GM13976 (cell line): ENCODE measurements at regions not wholly inside any gene's neighbourhood (a gene's known extent, or its start where the extent isn't known, plus 50 kb on each side); places are given as distances from the start of the nearest gene placed in this dataset.

Experiments
- DNase-seq: peaks from one replicate; pipeline ENCODE4 v3.0.0; 2012; ENCODE audit warnings: low spot score
- CTCF ChIP-seq: IDR thresholded peaks from 2 replicates; pipeline ENCODE4 v1.5.1; 2012; ENCODE audit warnings: borderline replicate concordance, mild to moderate bottlenecking; ENCODE audit not compliant: insufficient read depth; ENCODE audit errors: extremely low read depth, missing control alignments, control extremely low read depth
- in situ Hi-C: fragments of 300-500 bp; cut with MboI; formaldehyde crosslinking; loops from one replicate; pipeline ENCODE4 v1.12.0; 2022; ENCODE audit warnings: low sequenced_read_pairs, mixed read lengths, inconsistent platforms; ENCODE audit not compliant: unreplicated experiment

GRCh38 chr10:6654571-6654970 lies 74.5 kb upstream of the PRKCQ start:
- in situ Hi-C loops: loop anchor here (25.0 kb wide), 1 partner anchor 758 kb away; the partner anchor contains the start of gene SFMBT2

GRCh38 chr10:6650586-6650985 lies 70.5 kb upstream of the PRKCQ start:
- in situ Hi-C loops: loop anchor here (25.0 kb wide), 1 partner anchor 762 kb away; the partner anchor contains the start of gene SFMBT2

More at GRCh38 chr10:6654571-6654970, 74.5 kb upstream of the PRKCQ start:
- DNase-seq: no peak
- no peak for TF ChIP-seq CTCF

GRCh38 chr10:6649903-6650302 lies 69.8 kb upstream of the PRKCQ start:
- in situ Hi-C loops: loop anchor here (25.0 kb wide), 1 partner anchor 762 kb away; the partner anchor contains the start of gene SFMBT2
- DNase-seq: no peak
- TF ChIP-seq CTCF: no peak

More at GRCh38 chr10:6650586-6650985, 70.5 kb upstream of the PRKCQ start:
- no peak for TF ChIP-seq CTCF
- DNase-seq: no peak

GRCh38 chr10:6648894-6649720 lies 69.0 kb upstream of the PRKCQ start:
- no peak for TF ChIP-seq CTCF
- DNase-seq: no peak
- in situ Hi-C loops: no loop called here

- DNase-seq: peak; percentile 69
- in situ Hi-C loops: no loop called here
- no peak for TF ChIP-seq CTCF
Measured at GRCh38 chr10:6647811-6648526, 67.9 kb upstream of the PRKCQ start.

- TF ChIP-seq CTCF: no peak
- no peak for DNase-seq
- in situ Hi-C loops: no loop called here
Measured at GRCh38 chr10:6643962-6644361, 63.9 kb upstream of the PRKCQ start.
